Ureter (tissue), 1 donor: ENCODE measurements at regions not wholly inside any gene's neighbourhood (a gene's known extent, or its start where the extent isn't known, plus 50 kb on each side); places are given as distances from the start of the nearest gene placed in this dataset.

ENCODE experiments used
- DNase-seq: peaks from one replicate; pipeline ENCODE4 v3.0.0-alpha.2; 2020; ENCODE audit warnings: low spot score
- donor health status: DM: yes; HTN: yes; CAD: no.

DNA sequence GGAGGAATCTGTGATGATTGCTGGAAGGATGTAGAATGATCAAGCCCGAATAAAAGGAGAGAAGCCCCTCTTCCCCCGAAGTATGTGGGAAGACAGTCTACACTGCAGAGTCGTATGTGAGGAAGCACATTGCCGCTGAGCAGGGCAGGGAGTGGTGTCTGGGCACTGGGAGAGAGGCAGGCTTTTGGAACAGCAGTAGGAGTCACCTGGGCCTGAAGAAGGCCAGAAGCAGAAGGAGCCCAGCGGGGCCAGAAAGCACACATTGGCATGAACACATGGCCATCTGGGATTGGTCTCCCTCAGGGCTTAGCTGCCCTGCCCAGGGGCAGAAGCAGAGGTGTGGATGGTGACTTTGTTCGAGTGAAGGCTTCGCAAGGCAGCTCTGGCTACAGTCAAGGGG lies 162.8 kb downstream of the ERCC6L2 start:
- no peak for DNase-seq

GRCh38 chr9:96034553-96035122 lies 159.1 kb downstream of the ERCC6L2 start:
- DNase-seq = no peak

- no peak for DNase-seq
These were observed 158.4 kb downstream of the ERCC6L2 start for GRCh38 chr9:96033896-96034295.

- DNase-seq = no peak
These were observed 156.5 kb downstream of the ERCC6L2 start for GRCh38 chr9:96031916-96032534.

DNA sequence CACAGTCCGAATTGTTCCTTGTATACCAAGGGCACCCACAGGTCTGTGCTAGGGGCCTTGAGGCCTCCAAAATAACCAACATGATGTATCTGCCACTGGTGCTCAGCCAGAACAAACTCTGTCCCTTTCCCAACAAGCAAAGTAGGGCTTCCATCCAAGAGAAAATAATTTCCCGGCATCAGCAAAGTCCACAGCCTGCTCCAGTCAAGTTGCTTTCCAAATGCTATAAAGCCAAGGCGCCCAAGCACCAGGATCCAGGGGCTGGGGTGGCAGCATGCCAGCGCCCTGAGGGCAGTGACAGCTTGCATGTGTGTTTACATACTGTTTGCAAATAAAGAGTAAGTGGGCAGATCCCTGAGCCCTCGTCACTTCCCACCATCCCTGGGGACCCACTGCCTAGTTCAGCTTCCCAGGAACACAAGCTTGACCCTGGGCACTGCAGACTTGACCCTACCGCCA lies 155.9 kb downstream of the ERCC6L2 start:
- peak; percentile 84 for DNase-seq

DNA sequence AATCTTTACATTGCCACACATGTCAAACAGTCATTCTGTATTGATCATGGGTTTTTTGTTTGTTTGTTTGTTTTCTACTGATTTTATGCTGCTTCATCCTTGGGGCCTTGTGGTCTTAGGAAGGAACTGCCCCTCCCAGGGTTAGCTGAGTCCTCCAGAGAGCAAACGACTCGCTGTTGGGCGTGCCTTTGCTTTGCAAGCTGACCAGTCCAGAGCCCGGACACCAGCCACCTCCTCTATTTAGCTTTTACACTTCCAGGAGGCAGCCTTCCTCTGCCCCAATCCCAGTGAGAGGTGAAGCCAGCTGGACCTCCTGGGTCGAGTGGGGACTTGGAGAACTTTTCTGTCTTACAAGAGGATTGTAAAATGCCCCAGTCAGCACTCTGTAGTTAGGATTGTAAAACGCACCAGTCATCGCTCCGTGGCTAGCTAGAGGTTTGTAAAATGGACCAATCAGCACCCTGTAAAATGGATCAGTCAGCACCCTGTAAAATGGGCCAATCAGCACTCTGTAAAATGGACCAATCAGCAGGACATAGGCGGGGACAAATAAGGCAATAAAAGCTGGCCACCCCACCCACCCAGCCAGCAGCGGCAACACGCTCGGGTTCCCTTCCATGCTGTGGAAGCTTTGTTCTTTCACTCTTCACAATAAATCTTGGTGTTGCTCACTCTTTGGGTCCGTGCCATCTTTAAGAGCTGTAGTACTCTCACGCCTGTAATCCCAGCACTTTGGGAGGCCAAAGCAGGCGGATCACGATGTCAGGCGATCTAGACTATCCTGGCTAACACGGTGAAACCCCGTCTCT lies 154.4 kb downstream of the ERCC6L2 start:
- DNase-seq = no peak

DNA sequence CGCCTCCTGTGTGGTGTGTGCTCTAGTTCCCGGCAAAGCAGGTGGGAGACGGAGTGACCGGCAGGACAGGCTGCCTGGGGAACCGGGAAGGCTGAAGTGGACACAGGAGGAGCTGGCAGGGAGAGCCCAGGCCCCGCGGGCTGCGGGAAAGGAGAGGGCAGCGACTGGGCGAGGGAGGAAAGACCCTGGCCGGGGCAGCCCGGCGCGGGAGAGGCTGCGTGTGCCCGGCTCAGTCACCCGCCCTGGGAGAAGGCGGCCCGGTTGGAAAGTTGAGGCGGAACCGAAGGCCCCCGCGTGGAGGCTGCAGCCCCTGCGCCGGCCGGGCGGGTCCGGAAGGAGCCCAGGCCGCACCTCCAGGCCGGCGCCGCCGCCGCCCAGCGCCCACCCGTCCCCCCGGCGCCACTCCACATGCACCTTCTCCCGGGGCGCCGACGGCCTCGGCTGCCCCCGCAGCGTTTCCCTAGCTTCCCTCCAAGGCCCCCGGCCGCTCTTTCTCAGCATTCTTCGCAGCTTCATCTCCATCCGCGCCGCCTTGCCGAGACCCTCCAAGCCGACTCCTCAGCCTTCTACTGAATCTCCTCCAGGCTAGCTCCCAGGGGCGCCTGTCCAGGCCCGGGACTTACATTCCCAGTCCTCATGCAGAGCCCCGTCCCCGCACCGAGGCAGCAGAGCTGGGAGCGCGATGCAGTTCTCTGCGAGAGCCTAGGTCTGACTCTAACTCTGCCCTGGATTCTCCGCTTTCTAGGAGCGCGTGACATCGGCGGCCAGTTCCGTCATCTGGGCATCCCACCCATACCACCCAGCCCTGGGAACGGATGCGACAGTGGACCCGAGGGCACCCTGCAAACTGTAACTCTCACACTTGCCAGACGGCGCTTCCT lies 152.0 kb downstream of the ERCC6L2 start:
- DNase-seq = no peak

DNA sequence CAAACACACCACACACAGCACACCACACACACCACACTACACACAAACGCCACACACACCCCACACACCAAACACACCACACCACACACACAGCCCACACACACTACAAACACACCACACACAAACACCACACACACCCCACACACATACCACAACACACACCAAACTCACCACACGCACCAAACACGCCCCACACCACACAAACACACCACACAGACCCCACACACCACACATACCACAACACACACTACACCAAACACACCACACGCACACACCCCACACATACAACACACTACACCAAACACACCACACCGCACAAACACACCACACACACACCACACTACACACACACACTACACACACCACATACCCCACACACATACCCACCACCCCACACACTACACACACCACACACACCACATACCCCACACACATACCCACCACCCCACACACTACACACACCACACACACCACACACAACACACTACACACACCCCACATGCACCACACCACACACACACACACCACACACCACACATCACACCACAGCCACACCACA lies 151.2 kb downstream of the ERCC6L2 start:
- no peak for DNase-seq

GRCh38 chr9:96025995-96026602 lies 150.6 kb downstream of the ERCC6L2 start:
- no peak for DNase-seq

GRCh38 chr9:96023486-96023885 lies 148.0 kb downstream of the ERCC6L2 start:
- no peak for DNase-seq

GRCh38 chr9:96022445-96023051 lies 147.1 kb downstream of the ERCC6L2 start:
- DNase-seq = no peak

DNA sequence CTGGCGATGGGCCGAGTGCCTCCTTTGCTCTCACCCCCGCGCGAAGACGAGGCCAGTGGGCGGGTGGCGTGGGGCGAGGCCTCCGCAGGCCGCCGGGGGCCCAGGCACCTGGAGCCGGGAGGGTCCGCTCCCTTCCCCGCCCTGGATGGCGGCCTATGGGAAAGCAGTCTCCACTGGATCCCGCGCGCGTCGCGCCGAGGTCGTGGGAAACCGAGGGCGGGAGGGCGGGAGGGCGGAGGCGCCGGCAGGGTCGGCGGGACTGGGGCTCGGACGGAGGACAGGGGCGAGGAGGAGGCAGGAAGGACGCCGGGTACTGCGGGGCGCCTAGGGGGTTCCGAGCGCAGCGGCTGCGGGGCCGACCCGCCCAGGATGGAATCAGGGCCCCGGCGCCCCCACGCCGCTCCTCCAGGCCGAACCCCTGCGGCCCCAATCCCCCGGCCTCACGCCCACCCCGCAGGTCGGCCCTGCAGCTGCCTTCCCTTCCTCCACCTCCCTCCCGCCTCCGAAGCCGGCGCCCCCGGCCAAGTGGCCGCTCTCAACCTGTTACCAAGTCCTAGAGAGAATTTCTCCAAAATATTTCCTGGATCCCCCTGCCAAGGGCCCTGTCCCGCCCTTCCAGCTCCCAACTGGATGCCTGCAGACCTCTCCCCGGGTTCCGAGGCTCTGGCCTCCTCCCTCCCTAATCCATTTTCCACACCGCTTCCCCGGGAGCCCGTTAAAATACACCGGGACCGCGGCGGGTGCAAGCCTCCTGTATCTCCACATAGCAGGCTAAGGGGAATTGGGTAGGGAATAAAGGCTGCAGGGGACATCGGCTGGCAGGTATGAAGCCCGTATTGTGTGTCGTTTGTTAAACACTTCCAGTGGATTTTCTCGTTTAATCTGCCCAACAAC lies 146.3 kb downstream of the ERCC6L2 start:
- DNase-seq = no peak

- no peak for DNase-seq
These were observed 145.5 kb downstream of the ERCC6L2 start for GRCh38 chr9:96020792-96021550.

GRCh38 chr9:96020300-96020791 lies 144.9 kb downstream of the ERCC6L2 start:
- no peak for DNase-seq
